NK-92 treated with Interleukin-12 subunit alpha and Interleukin-12 subunit beta, amount 100 ng/mL, for 24 hours (cell line): ENCODE measurements at regions not wholly inside any gene's neighbourhood (a gene's known extent, or its start where the extent isn't known, plus 50 kb on each side); places are given as distances from the start of the nearest gene placed in this dataset.
"Not testable (repeated sequence)": the region's sequence is repeated elsewhere in the genome, so short reads cannot be mapped to it uniquely, and the experiment has no call there.

ENCODE experiments used
- DNase-seq: peaks from one replicate; lab custom pipeline; 2025; lab: John Stamatoyannopoulos, UW

DNA sequence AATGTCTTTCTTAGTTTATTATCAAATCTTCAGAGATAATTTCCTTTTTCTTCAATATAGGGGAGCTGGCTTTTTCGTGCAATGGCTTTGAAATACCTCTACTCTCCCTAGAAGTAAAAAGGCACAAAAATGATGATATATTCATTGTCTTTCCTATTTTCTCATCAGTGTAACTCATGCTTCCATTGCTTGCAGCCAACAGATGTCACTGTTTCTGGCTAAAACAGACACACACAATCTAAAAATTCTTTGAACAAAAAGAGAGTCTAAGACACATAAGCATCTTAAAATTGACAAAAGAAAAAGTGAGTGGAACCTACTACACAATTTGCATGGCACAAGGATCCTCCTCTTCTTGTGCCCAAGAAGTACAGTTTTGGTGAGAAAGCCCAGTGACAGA, 448.7 kb upstream of the VRK2 start:
- DNase-seq: no peak

DNA sequence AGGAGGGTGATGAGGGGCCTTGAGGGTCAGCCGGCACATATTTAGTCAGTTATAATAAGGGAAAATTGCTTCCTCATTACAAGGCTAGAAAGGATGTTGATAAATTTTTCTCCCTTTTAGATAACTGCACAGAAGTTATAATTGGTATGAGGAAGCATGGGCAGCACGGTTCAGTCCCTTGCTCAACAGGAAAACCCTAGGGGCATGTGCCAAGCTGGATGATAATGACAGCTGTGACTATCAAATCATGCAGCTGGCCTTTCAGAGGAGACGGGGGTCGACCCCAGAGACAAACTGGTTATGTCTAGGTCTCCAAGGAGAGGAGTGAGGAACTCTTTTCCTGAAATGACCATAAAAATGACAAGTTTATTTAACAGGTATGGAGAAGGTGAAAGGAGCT, 448.1 kb upstream of the VRK2 start:
- DNase-seq: no peak

DNA sequence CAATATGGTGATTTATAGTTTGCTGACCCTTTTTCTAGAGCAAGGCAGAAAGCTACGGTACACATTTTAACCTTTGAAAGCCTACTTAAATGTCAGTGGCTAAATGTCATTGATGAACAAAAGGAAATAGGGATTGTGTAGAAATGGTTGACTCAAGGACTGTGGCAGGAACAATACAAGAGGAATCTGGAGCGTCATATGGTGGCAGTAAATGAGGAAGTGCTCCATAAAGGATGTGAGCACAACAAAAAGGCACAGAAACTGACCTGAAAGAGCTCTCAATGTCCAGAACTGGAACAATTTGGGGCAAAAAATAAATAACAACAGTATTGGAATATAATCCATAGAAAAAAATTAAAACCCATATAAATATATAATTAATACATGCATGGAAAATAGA, 443.9 kb upstream of the VRK2 start:
- DNase-seq: no peak

DNA sequence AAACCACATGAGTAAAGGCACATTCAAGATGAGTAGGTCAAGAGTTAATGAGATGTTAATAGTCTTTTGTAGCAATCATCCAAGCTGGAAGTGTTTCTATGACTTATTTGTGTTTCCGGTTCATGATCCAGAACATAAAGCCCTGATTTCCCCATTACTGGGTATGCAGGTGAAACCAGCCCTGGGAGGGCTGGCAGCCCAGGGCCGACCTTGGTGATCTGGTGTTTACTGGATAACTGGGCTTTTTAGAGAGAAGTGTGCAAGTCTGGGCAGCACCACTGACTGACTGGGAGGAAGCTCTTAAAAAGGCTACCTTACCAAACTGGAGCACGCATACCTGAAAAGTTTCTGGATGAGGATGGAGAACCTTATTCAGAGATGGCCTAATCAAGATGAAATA, 431.6 kb upstream of the VRK2 start:
- DNase-seq: no peak

DNA sequence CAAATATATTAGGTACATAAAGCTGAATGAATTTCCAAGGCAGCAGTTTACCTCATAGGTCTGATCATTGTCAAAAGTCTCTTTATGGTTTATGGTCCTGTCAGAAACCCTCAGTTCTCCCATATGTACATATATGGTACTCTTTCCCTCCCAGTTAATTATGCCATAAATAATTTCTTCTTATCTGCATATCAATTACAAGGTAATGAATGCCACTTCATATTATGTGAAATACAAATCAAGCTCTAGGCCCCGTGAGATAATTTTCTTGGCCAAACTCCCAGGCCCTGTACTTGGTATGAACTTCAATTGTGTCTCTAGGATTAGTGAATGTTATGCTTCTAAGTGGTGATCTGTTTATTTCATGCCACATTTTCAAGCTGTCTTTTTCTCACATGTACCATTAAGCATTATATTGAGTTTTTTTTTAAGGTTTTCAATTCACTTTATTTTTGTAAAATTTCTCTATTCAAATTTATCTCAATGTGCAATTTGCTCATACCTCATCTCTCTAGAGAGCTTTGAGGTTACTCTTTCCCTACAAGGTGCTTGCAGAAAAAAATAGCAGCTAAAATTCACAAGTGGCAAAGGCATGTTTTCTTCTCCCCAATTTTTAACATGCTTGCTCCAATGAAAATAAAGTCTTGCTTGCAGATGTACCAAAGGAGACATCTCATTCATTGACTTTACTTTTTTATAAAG, 430.6 kb upstream of the VRK2 start:
- DNase-seq: no peak

DNA sequence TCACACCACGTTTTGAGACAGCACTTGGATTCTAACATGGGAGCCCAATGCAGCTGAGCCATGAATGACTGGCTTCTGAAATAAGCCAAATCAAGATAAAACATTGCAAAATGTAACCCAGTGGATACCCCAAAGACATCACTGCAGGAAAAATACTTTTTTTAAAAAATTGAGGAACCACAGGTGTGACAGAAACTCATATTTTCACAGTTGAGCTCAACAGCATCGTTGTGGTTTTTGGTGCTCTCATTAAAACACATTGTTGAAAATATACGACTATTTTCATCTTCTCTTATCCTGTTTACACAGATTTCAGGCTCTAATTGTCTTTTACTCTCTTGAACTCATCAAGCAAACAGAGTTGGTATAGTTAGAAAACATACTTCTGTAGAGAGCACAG, 429.3 kb upstream of the VRK2 start:
- no peak for DNase-seq

DNA sequence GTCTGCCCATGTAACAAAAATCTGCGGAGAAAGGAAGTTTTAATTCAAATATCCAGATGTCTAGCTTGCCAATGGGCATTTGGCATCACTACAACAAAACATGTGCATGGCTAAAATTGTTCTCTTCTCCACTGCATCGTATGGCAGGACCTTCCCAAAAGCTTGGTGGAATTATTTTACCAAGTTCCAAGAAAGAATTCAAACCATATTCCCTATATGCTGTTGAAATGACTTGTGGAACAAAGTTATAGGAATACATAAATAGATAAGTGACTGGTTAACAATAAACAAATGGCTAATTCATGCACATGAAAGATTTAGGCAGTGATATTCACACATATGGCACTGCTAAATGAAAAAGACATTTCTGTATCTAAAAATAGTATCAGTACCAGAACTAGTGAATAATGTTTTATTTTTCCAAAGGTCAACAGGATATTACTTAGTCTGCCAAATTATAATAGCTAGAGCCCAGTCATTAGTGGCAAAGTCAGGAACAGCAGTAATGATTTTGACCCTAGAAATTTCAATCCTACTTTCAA, 425.4 kb upstream of the VRK2 start:
- DNase-seq: no peak

DNA sequence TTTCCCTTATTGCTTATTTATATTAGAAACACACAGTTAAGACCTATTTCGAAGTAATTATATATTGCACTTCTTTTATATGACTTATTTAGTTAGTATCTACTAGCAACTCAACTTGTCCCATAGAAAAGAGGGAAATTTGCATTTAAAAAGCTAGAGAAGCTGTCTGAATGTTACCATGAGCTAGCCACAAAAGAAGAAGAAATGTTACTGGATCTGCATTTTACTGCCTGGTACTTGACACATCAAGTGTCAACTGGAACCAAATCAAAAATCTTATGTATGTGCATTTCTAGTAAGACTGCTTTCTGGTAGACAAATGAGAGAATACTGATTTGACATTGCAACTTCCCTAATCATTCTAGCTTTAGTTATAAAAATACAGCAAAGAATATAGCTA, 424.6 kb upstream of the VRK2 start:
- no peak for DNase-seq

DNA sequence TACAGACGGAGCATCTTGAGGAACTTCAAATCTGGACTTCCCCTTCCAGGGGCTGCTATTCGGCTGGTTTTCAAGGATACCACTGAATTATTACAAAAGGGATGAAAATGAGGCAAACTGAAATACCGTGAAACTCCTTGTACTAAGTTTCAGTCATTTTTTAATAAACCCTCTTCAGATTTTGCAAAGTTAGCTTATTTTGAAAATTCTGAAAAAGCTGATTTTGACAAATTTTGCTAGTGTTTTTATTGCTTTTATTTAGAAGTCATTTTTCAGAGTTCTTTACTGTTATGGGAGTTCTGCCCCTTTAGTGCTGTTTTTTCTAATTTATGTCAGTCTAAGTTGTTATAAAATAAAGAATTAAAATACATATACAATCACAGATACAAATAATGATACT, 390.4 kb upstream of the VRK2 start:
- no peak for DNase-seq

DNA sequence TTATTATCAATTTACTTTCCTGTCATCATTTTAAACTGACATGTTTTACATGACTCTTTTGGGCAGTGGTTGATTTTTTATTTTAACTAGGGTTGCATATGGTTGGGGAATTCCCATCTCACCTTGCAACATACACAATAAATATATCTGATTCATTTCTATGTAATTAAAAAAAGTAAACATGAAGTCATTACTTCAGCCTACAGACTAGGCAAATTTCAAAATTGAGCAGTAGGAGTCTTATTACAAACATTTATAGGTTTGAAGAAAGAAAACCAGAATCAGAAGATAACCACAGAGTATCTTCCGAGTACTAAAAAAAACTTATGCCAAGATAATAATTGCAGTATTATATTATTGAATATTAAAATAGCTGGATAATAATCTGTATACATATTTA, 377.0 kb upstream of the VRK2 start:
- no peak for DNase-seq

DNA sequence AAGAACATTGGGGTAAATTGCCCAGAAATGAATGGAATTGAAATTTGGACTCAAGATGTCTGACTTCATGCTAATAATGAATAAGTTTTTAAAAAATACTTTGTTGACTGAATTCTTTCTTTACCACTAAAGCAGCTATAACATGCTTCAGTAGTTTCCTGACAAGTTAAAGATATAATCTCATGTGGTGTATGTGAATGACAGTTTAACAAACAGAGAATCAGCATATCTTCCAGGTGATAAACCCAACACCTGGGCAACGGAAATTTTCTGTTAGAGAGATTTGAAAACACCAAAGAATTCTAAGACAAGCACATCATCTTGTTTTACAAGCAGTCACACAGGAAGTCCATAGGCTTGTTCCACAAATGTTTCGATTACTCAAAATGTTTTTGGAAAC, 372.6 kb upstream of the VRK2 start:
- DNase-seq: no peak

DNA sequence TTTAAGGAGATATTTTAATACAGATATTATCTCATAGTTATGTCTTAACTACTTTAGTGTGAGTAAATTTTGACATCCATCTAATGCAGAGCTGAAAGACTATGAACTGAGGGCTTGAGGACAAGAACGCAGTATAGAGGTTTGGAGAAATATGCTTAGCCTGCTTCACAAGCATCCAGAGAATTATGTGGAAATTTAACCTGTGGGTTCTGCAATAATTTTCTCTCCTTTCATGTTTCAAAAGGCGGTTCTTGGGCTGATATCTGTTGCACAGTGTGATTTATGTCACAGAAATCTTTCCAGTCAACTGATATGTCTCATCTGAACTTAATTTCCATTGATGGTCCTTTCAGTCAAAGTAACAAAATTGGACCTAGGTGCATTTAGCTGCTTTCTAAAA, 371.9 kb upstream of the VRK2 start:
- DNase-seq: no peak

DNA sequence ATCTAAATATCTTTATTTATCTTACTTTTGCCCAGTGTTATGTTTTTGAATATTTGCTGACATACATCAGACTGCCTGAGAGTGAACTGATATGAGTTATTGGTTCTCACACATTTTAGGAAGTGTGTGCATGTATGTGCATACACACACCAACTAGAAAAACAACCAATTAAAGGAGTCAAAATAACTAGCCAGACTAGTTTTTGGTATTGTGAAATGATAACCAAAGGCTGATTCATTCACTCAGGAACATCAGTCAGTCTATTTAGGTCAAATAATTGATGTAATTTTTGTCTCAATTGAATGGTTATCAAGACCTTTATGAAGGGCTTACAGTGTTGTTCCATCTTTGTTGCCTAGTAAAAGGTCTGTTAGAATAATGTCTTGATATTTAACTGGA, 369.3 kb upstream of the VRK2 start:
- DNase-seq: no peak

DNA sequence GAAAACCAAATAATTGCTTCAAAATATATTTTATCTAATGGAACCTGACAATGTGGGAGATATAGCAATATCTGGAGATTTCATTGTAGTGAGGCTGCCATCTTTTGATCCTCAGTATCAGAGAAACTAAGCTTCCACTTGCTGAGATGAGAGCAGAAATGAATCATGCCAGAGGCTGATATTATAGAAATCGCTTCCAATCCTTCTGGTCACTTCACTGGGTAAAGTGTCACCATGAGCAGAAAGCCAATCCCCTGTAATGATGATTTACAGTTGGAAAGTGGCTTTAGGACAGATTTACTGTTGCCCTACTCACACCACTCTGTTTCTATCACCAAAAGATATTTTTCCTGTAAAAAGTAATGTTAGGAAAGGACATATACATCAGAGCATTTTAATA, 365.0 kb upstream of the VRK2 start:
- no peak for DNase-seq

DNA sequence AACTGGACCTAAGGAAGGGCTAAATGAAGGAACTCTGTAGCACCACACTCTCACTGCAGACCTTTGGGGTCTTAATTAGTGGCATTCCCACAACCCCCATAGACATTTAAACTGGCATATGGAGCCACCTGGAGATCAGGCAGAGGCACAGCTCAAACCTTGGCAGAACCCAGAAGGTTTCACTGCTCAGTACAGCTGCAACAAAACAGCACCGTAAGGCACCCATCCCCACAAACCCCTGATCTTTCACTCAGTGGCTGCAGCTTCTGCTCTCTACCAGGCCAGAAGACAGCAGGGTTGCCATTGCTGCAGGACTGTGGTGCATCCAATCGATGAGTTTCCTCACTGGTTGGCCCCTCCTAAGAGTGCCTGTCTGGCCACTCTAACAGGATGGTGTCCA, 361.6 kb upstream of the VRK2 start:
- DNase-seq: no peak

DNA sequence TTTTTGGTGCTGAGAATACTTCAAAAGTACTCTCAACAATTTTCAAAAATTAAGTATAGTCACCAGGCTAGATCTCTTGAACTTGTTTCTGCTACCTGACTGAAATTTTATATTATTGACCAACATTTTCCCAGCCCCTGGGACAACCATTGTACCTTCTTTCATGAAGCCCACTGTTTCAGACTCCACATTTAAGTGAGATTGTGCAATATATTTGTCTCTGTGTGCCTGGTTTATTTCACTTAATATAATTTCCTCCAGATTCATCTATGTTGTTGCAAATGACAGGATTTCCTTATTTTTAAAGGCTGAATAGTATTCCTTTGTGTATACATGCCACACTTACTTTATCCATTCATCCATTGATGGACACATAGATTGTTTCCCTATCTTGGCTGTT, 354.2 kb upstream of the VRK2 start:
- no peak for DNase-seq

DNA sequence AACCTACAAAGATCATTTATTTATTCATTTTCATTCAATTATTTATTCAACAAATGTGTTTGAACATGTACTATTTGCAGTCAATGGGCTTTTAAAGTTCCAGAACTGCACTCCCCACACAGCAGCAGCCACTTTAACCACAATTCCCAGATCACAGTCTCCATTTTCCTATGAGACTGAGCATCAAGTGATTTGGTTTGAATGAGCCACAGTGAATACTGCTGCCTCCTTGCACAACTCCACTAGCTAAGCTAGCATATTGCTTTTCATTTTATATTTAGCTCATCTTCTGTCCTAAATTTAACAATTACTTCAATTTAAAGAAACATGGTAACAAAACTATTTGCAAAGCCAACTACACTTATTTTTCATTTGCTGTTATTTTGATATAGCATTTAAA, 353.4 kb upstream of the VRK2 start:
- no peak for DNase-seq

DNA sequence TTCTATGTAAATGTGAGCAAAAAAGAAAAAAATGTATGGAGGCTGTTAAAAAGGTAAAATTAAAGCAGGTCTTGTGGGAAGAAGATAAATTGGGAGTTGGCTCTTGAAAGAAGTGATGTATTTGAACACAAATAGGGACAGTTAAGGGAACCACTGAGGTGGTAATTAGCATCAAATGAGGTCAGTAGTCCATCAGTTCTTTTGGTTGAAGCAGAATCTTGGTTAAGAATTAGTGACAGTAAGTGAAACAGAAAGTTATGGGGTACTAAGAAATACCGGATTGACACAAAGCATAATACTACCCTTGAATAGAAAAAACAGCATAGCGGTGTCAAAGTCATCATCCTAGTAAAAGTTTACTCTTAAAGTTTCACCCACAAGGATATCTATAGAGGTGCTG, 352.6 kb upstream of the VRK2 start:
- no peak for DNase-seq

DNA sequence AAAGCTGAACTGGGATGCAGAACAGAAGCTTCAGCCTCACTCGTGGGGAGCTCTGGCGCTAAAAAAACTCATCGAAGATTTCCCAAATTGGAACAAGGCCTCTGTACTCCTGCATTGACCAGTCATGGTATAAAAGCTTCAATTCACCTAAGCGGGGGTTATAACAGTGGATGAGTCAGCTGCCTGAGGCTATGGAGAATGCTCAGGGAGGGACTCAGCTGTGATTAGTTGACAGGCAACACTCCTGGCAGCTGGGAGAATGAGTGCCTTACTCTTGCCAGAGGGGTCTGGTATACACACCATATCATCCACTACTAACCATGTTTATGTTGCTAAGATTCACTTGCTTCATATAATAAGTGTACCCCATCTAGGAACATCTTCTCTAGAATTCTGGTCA, 350.6 kb upstream of the VRK2 start:
- no peak for DNase-seq

DNA sequence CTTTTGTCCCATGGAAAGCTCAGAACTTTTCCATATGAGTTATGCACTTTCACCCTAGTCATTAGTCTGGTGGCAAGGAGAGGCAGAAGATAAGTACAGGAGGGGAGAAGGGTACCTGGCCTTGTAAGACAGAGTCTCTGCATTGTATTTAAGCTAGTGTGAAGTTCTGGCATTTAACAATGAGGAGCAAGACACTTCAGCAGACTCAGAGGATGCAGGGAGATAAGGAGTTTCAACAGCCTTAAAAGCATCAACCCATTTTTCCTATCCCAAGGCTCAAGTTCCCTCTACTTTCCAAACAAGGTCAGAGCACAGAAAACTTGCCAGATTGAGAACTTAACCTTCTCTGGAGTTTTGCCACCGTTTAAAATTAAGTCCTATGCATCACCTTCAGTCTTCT, 348.2 kb upstream of the VRK2 start:
- no peak for DNase-seq

DNA sequence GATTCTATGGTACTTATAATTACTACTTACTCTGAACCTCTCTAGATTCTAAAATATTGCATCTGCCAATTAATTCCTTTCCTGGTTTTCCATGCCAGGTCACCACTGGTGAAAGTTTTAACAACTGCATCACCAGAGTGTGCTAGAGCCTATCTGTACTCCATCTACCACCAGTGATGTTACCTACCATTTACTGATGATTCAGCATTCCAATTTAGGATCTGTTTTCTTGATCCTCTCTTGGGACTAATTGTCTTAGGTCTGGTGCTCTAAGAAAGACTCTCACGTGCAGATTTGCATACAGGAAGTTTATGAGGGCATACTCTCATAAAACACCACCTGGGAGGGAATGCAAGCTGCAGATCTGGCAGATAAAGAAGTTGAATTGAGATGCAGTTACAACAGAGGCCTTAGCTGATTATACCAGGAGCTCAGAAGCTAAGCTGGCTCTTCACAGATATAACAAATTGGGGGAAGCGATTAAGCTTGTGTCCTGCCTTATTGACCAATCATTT, 347.6 kb upstream of the VRK2 start:
- DNase-seq: no peak

DNA sequence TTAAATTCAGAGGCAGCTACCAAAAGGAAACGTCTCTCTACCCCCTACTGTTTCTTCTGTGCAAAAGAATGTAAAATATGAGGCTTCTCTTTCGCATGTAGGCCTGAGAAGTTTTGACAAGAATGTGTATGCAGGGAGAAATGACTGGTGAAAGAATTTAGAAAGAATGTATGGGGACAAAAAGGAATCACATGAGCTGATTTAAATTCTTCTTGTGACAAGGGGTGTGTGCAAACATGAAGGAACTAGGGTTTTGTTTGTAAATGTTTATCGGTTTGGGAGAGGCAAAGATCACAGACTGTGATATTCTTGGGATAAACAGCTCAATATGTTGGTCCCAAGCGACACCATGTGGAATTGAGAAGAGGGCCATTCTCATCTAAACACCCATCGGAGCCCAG, 345.2 kb upstream of the VRK2 start:
- no peak for DNase-seq

DNA sequence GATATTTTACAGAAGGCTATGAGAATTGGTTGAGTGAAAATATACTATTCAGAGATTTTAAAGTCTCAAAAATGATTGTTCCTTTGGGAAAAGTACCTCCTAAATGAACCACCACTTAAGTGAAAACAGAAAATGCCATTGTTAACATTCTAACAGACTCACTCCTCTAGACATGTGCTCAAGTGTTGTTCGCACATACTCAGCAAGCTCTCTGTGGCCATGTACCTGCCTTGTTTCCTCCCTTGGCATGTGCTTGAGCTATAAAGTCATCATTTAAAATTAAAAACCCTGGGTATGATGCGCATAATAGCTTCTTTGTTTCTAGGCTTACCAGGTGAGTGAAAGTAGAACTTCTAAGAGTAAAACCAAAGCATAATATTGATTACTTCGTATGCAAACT, 343.2 kb upstream of the VRK2 start:
- no peak for DNase-seq

DNA sequence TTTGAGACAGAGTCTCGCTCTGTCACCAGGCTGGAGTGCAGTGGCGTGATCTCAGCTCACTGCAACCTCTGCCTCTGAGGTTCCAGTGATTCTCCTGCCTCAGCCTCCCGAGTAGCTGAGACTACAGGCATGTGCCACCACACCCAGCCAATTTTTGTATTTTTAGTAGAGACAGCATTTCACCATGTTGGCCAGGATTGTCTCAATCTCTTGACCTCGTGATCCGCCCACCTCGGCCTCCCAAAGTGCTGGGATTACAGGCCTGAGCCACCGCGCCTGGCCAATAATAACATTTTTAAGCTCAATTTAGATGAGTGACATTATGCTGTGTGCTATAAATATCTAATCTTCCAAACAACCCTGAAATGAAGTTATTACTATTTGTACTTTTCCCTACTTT, 338.8 kb upstream of the VRK2 start:
- not testable (repeated sequence) for DNase-seq
